Activated CD4-positive, alpha-beta T cell treated with anti-CD3 and anti-CD28 coated beads for 24 hours (primary cell): ENCODE measurements at regions not wholly inside any gene's neighbourhood (a gene's known extent, or its start where the extent isn't known, plus 50 kb on each side); places are given as distances from the start of the nearest gene placed in this dataset.

Experiments used
- DNase-seq, 2 donors: peaks; one replicate each; pipeline ENCODE4 v3.0.0-alpha.2; 2020; ENCODE audit warnings: low read depth in 2 of 2

DNA sequence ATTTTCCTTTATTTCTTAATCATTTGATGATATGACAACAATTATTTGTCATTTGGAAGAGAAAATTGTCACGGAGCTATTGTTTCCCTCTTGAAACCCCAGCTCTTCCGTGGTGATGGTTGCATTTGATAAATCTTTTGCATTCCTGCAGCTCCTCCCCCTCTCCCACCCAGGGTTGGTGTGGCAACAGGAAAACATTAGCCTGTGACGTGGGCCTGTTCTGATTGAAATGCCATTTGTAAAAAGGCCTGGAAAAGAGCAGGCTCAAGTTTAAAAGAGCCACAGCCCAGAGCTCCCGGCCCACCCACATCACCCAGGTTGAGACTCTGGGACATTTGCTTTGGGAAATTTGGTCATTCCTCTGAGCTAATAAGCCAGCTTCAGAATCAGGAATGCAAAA is 282.5 kb downstream of the RPLP1 start:
- DNase-seq, result no peak

DNA sequence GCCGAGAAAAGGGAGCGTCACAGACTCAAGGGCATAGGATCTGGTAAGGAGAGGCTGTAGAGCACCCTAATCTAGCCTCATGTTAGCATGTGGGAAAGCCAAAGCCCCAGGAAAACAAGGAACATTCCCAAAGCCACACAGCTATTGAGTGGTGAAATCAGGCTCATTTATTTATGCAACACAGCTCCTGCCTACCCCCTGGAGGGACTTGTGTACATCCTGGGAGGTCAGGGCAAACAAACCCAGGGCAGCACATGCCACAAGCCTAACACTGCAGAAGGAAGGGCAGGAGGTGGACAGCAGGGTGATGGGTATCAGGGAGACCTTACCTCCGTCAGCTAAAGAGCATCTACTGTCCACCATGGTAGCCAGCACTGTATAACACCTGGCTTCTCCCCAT is 283.5 kb downstream of the RPLP1 start:
- DNase-seq, result no peak

DNA sequence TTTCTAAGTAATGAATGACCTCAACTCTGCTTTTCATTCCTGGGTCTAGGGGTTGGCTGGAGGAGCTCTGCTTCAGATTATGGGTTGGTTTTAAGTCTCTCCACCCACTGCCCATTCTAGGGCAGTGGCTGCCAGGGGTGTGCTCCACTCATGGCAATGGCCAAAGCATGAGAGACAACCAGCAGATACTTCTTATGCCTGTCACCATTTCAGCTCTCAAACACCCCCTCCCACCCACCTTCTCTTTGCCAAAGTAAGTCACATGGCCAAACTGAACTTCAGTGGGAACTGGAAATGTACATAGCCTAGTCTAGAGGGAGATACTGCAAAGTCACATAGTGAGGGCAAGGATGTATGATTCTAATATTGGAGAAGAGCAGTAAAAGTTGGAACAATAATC is 285.3 kb downstream of the RPLP1 start:
- no peak for DNase-seq

DNA sequence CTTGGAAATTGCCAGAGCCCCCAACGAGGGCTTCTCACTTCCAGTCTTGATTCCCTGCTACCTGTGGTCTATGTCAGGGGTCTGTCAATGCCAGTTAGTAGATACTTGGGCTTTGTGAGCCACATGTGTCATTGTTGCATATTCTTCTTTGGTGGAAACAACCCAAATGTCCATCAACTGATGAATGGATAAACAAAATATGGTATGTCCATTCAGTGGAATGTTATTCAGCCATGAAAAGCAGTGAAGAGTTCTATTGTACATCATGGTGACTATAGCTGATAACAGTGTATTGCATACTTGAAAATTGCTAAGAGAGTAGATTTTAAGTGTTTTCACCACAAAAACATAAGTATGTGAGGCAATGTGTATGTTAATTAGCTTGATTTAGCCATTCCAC is 288.1 kb downstream of the RPLP1 start:
- no peak for DNase-seq

DNA sequence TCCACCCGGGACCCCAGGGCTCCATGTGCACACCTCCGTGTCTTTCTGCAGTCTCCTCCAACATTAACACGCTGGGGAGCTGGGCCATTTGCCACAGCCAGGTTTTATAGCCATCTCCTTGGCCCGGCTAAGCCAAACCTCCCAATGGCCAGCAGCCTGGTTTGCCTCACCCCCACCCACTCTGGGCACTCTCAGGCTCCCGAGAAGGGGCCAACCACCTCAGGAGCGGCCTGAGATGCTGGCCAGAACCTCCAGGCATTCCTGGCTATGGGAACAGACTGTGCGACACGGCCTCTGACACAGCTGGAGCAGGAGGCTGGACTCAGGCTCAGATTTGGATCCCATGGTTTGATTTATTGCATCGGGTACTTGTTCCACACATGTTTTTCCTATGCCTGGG is 289.7 kb downstream of the RPLP1 start:
- DNase-seq, result no peak

DNA sequence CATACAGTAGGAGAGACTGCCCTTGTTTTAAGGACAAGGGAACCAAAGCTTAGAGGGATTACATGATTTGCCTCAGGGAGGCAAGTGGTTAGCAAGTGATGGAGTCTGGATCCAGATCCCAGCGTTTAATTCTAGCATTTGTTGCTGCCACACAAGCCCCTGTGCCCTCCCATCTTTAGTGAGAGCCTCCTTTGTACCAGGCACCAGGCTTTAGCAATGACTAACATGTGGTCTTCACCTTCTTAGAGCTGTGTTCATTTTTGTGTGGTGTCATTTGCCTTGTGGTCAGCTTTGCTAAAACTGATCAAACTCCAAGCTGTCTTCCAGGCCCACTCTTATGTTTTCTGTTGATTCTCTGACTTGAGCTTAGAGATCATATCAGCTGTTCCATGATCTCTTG is 290.5 kb downstream of the RPLP1 start:
- DNase-seq, result no peak

DNA sequence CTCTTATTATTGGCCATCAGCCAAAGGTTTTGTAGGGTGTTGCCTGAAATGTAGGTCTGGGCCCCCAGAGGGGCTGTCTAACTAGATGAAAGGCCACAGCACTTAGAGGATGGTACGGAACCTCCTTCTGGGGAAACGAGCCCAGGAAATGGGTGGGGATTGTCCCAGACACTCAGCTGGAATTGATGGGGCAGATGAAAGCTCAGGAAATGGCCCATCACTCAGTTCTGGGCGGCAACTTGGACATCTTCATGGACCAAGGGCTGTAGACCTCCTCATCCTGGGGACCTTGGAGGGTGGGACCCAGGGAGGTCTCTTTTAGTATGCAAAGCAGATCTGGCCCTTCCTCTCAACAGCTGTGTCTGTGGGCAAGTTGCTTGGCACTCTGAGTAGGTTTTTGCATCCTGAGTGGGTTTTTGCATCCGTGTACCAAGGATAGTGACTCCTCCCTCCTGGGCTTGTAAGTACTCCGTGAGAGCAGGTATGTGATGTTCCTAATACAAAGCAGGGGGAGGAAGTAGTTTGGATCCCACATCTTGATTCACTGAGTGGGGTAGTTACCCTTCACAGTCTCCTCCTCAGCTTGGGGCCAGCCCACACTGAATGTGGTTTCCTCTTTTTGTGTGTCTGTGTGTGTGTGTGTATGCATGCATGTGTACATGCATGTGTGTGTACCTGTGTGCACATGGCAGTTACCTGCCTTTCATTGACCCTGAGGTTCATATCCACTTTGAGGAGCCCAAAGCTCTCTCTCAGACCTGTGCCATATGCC is 292.0 kb downstream of the RPLP1 start:
- no peak for DNase-seq

DNA sequence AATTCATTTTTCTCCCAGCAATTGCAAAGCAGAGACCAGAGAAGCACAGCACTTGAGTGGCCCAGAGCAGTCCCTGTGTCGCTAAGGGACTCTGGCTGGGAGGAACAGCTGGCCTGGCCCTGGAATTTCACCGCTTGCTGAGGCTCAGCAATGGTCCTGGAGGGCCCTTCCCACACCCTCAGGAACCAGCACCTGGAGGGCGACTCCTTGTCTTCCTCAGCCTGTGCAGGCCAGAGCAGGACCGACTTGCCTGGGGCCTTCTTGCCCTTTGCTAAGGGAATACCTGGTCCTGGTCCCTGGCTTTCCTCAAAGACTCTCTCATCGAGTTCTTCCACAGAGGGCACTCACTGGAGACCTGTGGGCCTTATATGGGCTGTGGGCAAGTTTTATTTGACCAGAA is 294.6 kb downstream of the RPLP1 start:
- no peak for DNase-seq

DNA sequence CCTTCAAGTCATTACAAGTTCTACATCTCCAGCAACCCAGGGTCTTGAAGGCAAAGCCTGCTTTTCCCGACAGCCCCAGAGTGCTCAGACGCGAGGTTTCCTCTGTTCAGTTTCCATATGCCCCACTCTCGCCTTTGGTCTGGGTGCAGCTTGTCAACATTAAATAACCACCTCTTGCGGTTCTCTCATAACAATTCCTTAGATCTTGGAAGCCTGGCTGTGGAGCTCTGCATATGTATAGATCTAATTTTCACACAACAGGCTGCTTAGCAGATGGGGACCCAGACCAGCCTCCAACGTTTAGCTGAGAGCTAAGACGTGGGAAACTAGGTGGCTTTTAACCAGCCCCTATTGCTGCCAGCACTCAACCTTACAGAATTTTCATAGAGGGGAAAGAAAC is 295.5 kb downstream of the RPLP1 start:
- no peak for DNase-seq

DNA sequence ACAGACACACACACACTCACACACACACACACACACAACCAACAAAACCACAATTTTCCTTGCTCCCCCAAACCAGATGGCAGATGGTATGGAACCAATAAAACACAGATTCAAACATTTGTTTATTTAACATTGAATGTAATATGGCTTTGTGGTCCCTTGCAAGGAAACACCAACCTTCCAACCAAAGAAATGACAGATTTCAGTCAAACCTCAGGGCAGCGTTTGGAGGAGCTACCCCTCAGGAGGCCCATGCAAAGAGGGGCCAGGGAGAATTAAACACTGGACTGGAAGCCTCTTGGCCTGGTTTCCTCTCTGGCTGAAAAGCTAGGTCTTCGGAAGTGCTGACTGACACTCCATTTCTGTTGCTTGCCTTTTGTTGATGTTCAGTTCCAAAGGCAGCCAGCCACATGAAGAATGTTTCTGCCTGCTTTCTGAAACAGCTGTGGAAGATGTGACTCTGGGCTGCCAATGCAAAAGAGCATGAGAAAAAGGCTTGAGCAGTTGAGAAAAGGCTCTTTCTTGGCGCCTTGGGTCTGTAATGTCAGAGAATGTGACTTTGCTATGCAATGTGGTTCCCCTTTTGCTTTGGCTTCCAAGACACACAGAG is 296.1 kb downstream of the RPLP1 start:
- no peak for DNase-seq

DNA sequence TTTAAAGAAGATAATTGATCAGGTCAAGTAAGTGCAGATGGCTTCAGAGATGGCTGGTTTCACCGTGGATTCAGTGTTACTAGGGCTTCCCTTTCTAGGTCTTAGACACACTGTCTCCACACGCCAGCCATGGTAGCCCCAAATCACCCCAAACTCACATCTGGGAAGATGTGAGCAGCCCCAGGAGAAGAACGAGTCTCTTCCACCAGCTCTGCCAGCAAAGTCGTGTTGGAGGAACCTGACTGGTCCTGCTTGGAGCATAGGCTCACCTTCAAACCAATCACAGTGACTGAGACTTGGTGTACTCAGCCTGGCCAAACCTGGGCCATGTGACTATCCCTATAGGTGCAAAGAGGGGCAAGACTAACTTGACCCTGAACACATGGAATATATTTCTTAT is 296.7 kb downstream of the RPLP1 start:
- no peak for DNase-seq

DNA sequence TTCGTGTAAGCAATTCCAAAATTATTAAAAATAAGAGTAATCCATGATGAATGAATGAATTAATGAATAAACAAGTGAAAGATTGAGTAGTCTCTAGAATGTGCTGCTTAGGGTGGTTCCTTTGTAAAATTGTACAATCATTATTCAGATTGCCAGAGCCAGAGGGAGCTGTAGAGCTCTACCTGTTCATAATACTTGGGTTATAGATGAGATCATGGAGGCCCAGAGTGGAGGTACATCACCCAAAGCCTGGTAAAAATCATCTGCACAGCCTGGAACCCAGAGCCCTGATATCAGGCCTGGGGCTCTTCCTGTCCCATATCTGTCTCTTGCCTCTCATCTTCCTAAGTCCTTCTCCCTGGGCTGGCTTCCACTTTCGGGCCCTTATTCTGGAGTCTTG is 297.2 kb downstream of the RPLP1 start:
- DNase-seq, result no peak

DNA sequence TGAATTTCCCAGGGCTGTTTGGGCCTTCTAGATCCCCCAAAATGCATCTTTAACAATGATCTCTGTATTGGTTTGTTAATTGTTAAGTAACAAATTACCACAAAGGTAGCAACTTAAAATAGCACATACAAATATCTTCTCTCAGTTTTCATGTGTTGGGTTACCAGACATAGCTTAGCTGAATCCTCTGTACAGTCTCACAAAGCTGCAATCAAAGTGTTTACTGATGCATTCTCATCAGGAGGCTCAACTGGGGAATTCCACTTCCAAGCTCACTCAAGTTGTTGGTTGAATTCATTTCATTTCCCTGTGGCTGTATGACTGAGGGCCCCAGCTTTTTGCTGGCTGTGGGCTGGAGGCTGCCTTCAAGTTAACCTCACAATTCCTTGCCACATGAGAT is 297.6 kb downstream of the RPLP1 start:
- no peak for DNase-seq

DNA sequence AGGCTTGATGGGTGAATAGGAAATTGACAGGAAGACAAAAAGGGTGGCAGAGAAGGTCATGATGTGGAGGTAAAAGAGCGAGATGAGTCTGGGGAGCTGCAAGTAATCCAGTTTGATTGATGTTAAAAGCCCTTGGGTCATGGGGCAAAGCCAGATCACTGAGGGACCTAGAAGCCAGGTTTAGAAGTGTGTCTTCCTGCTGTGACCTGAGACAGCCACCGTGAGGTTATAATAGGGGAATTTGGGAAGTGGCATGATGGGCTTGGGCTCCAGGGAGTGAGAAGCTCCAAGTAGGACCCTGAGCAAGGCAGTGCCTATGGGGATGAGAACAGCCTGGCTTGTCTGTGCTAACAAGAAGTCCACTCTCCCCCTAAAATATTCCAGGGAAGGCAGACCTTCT is 298.5 kb downstream of the RPLP1 start:
- DNase-seq, result no peak

DNA sequence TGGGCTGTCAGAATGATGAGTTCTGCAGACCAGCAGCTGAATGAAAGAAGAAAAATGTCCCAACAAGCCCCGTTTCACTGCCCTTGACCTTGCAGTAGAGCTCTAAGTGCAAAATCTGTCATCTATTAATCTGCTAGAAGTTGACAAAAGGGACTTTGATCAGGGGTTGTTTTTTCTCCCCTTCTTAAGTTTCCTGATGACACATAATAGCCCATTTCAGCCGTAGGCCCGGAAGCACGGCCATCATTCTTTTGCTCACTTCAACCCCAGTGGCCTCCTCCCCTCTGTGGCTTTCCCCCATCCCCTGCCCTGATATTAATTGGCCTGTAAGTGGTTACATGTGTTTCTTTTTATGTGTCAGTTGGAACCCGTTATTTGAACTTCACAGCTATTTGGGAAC is 298.9 kb downstream of the RPLP1 start:
- DNase-seq, result no peak

DNA sequence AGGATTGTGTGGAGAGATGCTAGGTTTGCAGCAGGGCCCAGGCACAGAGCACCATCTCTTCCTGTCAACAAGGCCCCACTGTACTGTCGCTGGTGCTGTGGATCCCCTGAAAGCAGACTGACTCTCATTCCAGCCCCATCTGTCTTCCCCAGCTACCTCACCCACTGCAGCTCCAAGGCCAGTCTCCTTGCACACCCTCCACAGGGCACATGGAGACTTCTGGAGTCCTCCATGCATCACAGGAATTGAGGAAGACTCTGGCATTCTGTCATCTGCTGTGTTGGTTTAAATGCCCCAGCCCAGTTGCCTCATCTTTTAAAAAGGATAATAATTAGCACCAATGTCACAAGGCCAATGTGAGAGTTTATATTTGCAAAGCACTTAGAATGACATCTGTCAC is 301.2 kb downstream of the RPLP1 start:
- DNase-seq, result no peak

DNA sequence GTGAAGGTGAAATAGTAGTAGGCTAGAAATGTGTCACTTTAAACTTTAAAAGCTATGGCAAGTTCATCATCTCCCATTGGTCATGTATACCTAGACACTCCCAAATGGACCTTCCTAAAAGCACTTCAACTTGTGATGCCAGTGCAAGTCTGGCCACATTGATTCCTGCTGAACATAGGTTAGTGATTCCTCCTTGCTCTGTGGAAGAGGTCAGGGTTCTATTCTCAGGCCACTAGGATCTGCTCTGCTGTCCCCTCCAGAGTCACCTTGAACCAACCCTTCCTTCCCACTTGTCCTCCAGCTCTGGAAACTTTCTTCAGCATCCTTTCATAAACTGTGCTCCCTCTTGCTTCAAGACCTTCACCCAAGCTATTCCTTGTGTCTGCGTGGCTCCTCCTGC is 301.7 kb downstream of the RPLP1 start:
- DNase-seq, result no peak

DNA sequence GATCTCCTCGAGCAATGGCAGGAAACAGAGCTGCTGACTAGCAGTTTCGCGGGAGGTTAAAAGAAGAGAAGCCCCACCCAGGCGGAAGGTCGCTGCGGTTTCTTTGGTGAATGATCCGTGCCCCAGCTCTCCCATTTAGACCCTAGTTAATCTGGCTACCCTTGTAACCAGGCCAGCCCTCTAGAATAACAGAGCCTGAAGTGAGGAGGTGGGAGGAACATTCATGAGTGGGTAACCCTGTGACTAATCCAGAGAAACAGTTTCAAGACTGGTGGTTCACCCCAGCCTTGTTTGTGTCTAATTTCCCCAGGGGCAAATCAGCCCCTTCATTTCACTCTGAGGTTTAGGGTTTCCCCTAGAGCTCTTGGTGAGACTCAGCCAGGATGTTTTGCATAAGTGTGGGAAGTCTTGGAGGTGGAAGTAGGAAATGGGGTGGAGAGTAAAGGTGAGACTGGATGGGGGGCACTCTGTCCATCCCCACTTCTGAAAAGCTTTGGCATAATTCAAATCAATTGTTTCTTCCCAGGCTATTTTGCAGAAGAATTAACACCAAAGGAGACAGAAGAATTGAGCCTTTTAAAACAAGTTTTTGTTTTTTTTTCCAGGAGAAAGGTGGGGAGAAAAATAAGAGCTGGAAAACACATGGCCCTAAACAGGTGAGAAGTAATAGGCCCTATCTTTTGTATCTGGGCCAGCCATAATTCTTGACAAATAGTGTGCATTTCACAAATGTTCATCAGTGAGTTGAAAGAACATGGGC is 303.1 kb downstream of the RPLP1 start:
- DNase-seq, result peak; percentile 67 to 74

DNA sequence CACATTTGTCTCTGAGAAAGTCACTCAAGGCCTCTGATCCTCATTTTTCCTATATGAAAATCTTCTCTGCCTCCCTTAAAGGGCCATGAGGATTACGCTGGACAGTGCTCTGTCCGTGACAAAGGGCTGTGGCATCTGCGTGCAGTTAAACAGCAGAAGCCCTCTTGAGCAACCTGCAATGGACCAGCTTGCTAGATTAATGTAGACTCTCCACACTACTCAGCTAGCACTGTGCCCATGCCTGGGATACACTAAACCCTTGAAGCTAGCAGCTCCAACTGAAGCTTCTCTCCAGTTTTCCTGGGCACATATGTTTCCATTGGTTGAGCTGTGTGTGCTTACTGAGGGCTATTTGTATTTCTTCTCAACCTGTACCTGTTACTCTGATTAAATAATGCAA is 303.8 kb downstream of the RPLP1 start:
- no peak for DNase-seq

DNA sequence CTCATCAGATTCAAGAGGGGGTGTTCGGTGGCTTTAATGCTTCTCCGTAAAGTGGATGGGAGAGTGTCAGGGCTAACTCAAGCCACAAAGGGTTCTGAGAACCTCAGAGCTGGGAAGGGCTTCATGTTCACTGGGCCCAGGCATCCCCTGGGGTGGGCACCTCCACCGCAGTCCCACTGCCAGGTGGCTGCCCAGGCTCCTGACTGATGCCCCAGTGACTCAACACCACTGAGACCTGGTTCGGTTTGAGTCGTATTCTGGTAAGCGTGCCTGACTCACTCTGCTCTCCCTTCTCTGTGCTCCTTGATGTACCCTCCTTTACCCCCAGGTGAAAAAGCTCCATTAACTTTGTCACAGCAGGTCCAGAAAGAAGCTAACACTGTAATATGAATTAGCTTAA is 304.6 kb downstream of the RPLP1 start:
- DNase-seq, result peak; percentile 51 to 61

DNA sequence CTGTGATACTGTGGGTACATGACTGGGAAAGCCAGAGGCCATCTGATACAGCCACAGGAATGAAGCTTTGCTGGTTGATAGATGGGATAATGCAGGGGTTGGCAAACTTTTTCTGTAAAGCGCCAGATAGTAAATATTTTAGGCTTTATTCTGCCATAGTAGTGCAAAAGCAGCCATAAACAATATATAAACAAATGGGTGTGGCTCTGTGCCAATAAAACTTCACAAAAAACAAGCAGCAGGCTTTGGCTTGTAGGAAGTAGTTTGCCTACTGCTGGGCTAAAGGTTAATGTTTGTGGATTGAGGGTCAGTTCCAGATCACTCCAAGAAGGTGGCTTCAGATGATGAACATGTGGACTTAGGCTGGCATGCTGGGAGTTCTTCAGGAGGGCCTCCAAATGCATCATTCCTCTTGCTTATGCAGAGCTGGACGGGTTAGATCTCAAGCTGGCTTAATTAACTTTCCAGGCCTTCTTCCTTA is 305.7 kb downstream of the RPLP1 start:
- DNase-seq, result no peak

DNA sequence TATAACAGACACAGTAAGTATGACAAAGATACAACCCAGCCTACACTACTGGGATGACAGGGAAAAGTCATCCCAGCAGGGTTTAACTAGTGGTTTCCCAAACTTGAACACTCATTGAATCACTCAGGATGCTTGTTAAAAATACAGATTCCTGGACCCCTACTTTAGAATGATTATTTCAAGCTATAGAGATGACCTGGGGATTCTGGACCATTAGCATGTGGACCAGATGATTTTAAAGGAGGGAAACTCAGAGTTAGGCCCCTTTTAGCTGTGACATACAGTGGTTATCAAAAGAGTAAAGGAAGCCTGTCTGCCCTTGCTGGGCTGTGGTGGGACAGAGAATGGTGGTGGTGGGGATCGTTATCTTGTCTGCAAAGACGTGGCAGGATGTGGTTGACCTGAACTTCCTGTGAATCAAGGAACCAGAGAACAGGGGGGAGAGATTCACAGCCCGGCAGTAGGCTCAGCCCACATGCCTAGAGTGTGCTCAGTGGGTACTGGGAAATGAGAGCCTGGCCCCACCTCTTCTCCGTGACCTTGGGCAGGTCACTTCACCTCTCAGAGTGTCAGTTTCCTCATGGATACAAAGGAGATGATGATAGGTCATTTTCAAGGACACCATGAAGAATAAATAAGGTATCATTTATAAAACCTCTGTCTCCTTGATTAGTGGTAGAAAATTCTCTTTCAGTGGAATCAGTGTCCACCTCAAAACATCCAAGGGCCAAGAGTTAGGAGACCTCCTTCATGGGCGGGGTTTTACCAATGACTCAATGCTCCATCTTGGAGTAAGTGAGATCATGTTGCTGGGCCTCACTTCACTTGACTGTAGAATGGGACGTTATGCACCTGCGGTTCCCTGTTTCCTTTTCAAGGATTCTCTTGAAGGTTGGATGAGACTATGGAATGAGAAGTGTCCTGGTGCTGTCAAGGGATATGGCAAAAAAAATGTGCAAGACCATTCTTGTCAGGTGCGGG is 306.5 kb downstream of the RPLP1 start:
- peak; percentile 69 to 76 for DNase-seq
